K562 (cell line): ENCODE measurements at regions not wholly inside any gene's neighbourhood (a gene's known extent, or its start where the extent isn't known, plus 50 kb on each side); places are given as distances from the start of the nearest gene placed in this dataset.

Experiments
- ATAC-seq: fragments of 200-7000 bp; cut with Tn5 transposase; 3 replicates; pipeline ENCODE4 v1.9.1; 2020; ENCODE audit warnings: moderate library complexity
- BruUV-seq: library from RNA; stranded (reverse); fragments of 400-500 nt; replicated peaks from 2 replicates; lab custom pipeline; 2021; lab: Mats Ljungman, UMichigan
- CTCF ChIA-PET: fragments of 300-600 bp; formaldehyde crosslinking; extraction: SDS; loops from one replicate; lab custom pipeline; 2021; ENCODE audit warnings: low intra/inter-chr PET ratio; lab: Yijun Ruan, JAX
- POLR2A ChIA-PET: fragments of 300-600, 350-650 bp; sonication (Branson Sonifier 250); formaldehyde crosslinking; extraction: SDS; loops from one replicate; lab custom pipeline; 2021; ENCODE audit warnings: antibody characterized with exemption, inconsistent platforms; lab: Yijun Ruan, JAX
- DNase-seq, 4 experiments: peaks; one replicate each; pipeline versions ENCODE4 v3.0.0 to v3.0.0-alpha.2; 2011 to 2018; ENCODE audit warnings: low spot score in 3 of 4, mixed read lengths in 3 of 4; ENCODE audit errors: extremely low read depth in 1 of 4
- FAIRE-seq: peaks from 2 replicates; lab custom pipeline; 2011; peaks lifted over from hg19 to GRCh38; lab: Jason Lieb, UNC
- H2AFZ ChIP-seq: 2 replicates; pipeline ENCODE4 v1.6.0; 2011; ENCODE audit warnings: low read depth, low read length, control low read depth, inconsistent platforms
- H3K27ac ChIP-seq: fragments of 200-600 bp; 3 replicates; pipeline ENCODE4 v1.8.0; 2011; ENCODE audit warnings: low read depth, mild to moderate bottlenecking, control low read depth, inconsistent platforms, low read length, moderate library complexity, mixed read lengths; ENCODE audit errors: extremely low read depth
- H3K27me3 ChIP-seq, 2 experiments: fragments of 300-600 bp in 1 of 2; 2 replicates in 1 of 2; 3 replicates in 1 of 2; pipeline versions ENCODE4 v1.6.0 to v1.8.0; 2011; ENCODE audit warnings: inconsistent platforms in 2 of 2, low read length in 2 of 2, mild to moderate bottlenecking in 1 of 2, mixed read lengths in 1 of 2, moderate library complexity in 1 of 2; ENCODE audit not compliant: control insufficient read depth in 2 of 2, insufficient read depth in 2 of 2
- H3K36me3 ChIP-seq: fragments of 300-600 bp; 3 replicates; pipeline ENCODE4 v1.8.0; 2011; ENCODE audit warnings: mild to moderate bottlenecking, low read length, inconsistent platforms; ENCODE audit not compliant: control insufficient read depth, insufficient read depth
- H3K4me1 ChIP-seq, 2 experiments: fragments of 200-600 bp in 1 of 2; replicated peaks in 1 of 2; 2 replicates in 1 of 2; 3 replicates in 1 of 2; pipeline versions ENCODE4 v1.5.1 to v1.8.0; 2011; ENCODE audit warnings: inconsistent platforms in 2 of 2, low read length in 2 of 2, mild to moderate bottlenecking in 1 of 2, mixed read lengths in 1 of 2, moderate library complexity in 1 of 2; ENCODE audit not compliant: control insufficient read depth in 2 of 2, insufficient read depth in 2 of 2
- H3K4me2 ChIP-seq: 2 replicates; pipeline ENCODE4 v1.6.1; 2011; ENCODE audit warnings: low read length, control low read depth, inconsistent platforms, mixed read lengths; ENCODE audit not compliant: insufficient read depth
- H3K4me3 ChIP-seq: fragments of 200-600 bp; sonication (generic), shearing (Covaris generic); 2 replicates; pipeline ENCODE4 v1.5.1; 2016; ENCODE audit warnings: control low read depth, inconsistent platforms
- H3K79me2 ChIP-seq: fragments of 200-600 bp; 3 replicates; pipeline ENCODE4 v1.8.0; 2011; ENCODE audit warnings: low read length, inconsistent platforms; ENCODE audit not compliant: control insufficient read depth, insufficient read depth
- H3K9ac ChIP-seq, 2 experiments: 2 replicates each; pipeline versions ENCODE4 v1.6.0 to v1.6.1; 2011; ENCODE audit warnings: low read depth in 2 of 2, low read length in 2 of 2, control low read depth in 1 of 2, inconsistent platforms in 1 of 2, mild to moderate bottlenecking in 1 of 2, mixed read lengths in 1 of 2; ENCODE audit not compliant: insufficient read depth in 1 of 2
- H3K9me1 ChIP-seq: one replicate; pipeline ENCODE4 v1.6.0; 2011; ENCODE audit warnings: inconsistent platforms, mild to moderate bottlenecking, low read length, moderate library complexity; ENCODE audit not compliant: control insufficient read depth, insufficient read depth
- H3K9me3 ChIP-seq: replicated peaks from 2 replicates; pipeline ENCODE4 v1.5.1; 2011; ENCODE audit warnings: low read depth, low read length, inconsistent platforms; ENCODE audit not compliant: control insufficient read depth, insufficient read depth
- H4K20me1 ChIP-seq: replicated peaks from 2 replicates; pipeline ENCODE4 v1.6.1; 2011; ENCODE audit warnings: low read length, inconsistent platforms, mixed read lengths; ENCODE audit not compliant: control insufficient read depth, insufficient read depth
- CCNT2 ChIP-seq: IDR thresholded peaks from 2 replicates; pipeline ENCODE4 v1.6.1; 2011; ENCODE audit warnings: borderline replicate concordance, low read depth, mild to moderate bottlenecking, moderate library complexity, mixed read lengths, low read length; ENCODE audit not compliant: insufficient read length; ENCODE audit errors: extremely low read depth
- CHD1 ChIP-seq: fragments of 200-600 bp; sonication (generic); IDR thresholded peaks from one replicate; pipeline ENCODE4 v1.6.1; 2012; ENCODE audit warnings: mild to moderate bottlenecking, moderate library complexity, low read length, inconsistent platforms
- CHD4 ChIP-seq: fragments of 200-600 bp; sonication (generic); IDR thresholded peaks from 3 replicates; pipeline ENCODE4 v1.6.1; 2012; ENCODE audit warnings: low read depth, mild to moderate bottlenecking, mixed read lengths, low read length, inconsistent platforms; ENCODE audit not compliant: insufficient read depth, insufficient replicate concordance, poor library complexity, severe bottlenecking
- GABPB2 ChIP-seq: fragments of 250-450 bp; sonication (Bioruptor Pico); conservative IDR thresholded peaks from 2 replicates; pipeline ENCODE4 v1.5.1; 2021; ENCODE audit warnings: mild to moderate bottlenecking
- ZBTB40 ChIP-seq, 2 experiments: fragments of 450-650 bp in 1 of 2; sonication (generic) in 1 of 2; formaldehyde crosslinking in 1 of 2; IDR thresholded peaks; 2 replicates each; pipeline versions ENCODE4 v1.7.1 to v1.9.0; 2016 to 2022; ENCODE audit warnings: inconsistent platforms in 1 of 2, mild to moderate bottlenecking in 1 of 2, missing genetic modification reagents in 1 of 2
- ZNF212 ChIP-seq: fragments of 450-650 bp; formaldehyde crosslinking; IDR thresholded peaks from 2 replicates; pipeline ENCODE4 v1.4.0; 2020; ENCODE audit warnings: mild to moderate bottlenecking
- ZNF445 ChIP-seq: fragments of 250-450 bp; sonication (Bioruptor Pico); IDR thresholded peaks from 2 replicates; pipeline ENCODE4 v1.4.0; 2020; ENCODE audit warnings: low read depth, mild to moderate bottlenecking, moderate library complexity
- WGBS: fragments of 100-300 bp; shearing (Covaris generic); methylation state at CpG from one replicate; pipeline ENCODE4 v1.1.6; 2016; ENCODE audit warnings: low coverage, mixed read lengths; ENCODE audit not compliant: insufficient coverage; ENCODE audit errors: missing lambda C conversion rate; 5-methylcytosine and 5-hydroxymethylcytosine counted together
- in situ Hi-C: fragments of 300-500 bp; cut with MboI; formaldehyde crosslinking; loops from 4 replicates; pipeline ENCODE4 v1.15.0; 2018; ENCODE audit warnings: inconsistent platforms, mixed read lengths
- intact Hi-C: fragments of 100-400 bp; cut with micrococcal nuclease; formaldehyde crosslinking; loops from 2 replicates; pipeline ENCODE4 v1.14.2; 2022
- TF ChIP-seq, protein P1 (sequence below): fragments of 250-450 bp; sonication (Bioruptor Pico); IDR thresholded peaks from 2 replicates; pipeline ENCODE4 v1.5.0; 2022; ENCODE audit warnings: mild to moderate bottlenecking

- TF ChIP-seq ZBTB40 (IDR thresholded peaks at IDR 0.05), result peak; percentile 79
- TF ChIP-seq ZBTB40 (CRISPR knock-in tag; IDR thresholded peaks at IDR 0.05), result no peak
Observed at GRCh38 chr5:57642698-57643097, 160.1 kb upstream of the ACTBL2 start (continued).

- ATAC-seq (no peak), DNase-seq (no peak), FAIRE-seq (no peak)
- H3K4me2 ChIP-seq, result no peak overlapping the region
- no peaks in the 10 kb centered on the region for H3K9me1 ChIP-seq
- H3K4me3 ChIP-seq, result no peak overlapping the region
- no peaks in the 10 kb centered on the region for H3K79me2 ChIP-seq
- no peaks in the 10 kb centered on the region for H3K9me3 ChIP-seq
- H3K4me1 ChIP-seq, result no peaks in the 10 kb centered on the region
- POLR2A ChIA-PET, result no interaction called here
- BruUV-seq, result no TSS peak
- H2AFZ ChIP-seq, result no peak overlapping the region
- CTCF ChIA-PET, result no interaction called here
- H4K20me1 ChIP-seq, result no peaks in the 10 kb centered on the region
- no peak overlapping the region for H3K27ac ChIP-seq
- no peak overlapping the region for H3K9ac ChIP-seq
- no peaks in the 10 kb centered on the region for H3K36me3 ChIP-seq
- intact Hi-C loops (no loop called here), in situ Hi-C loops (no loop called here)
- WGBS, result 0% methylated on average over 4 of the region's 4 CpGs
- no peaks in the 10 kb centered on the region for H3K27me3 ChIP-seq
- TF ChIP-seq CHD1 (no peak), CHD4 (no peak), GABPB2 (CRISPR knock-in tag) (no peak), CCNT2 (no peak), ZNF445 (no peak), ZNF212 (CRISPR knock-in tag) (no peak)
- TF ChIP-seq, protein P1, sequence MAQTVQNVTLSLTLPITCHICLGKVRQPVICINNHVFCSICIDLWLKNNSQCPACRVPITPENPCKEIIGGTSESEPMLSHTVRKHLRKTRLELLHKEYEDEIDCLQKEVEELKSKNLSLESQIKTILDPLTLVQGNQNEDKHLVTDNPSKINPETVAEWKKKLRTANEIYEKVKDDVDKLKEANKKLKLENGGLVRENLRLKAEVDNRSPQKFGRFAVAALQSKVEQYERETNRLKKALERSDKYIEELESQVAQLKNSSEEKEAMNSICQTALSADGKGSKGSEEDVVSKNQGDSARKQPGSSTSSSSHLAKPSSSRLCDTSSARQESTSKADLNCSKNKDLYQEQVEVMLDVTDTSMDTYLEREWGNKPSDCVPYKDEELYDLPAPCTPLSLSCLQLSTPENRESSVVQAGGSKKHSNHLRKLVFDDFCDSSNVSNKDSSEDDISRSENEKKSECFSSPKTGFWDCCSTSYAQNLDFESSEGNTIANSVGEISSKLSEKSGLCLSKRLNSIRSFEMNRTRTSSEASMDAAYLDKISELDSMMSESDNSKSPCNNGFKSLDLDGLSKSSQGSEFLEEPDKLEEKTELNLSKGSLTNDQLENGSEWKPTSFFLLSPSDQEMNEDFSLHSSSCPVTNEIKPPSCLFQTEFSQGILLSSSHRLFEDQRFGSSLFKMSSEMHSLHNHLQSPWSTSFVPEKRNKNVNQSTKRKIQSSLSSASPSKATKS (CRISPR knock-in tag), result no peak
Observed at GRCh38 chr5:57642066-57642465, 159.5 kb upstream of the ACTBL2 start.
